T-helper 1 cell (primary cell): ENCODE measurements at regions not wholly inside any gene's neighbourhood (a gene's known extent, or its start where the extent isn't known, plus 50 kb on each side); places are given as distances from the start of the nearest gene placed in this dataset.

Experiments used
- DNase-seq, 5 donors: peaks; one replicate each; pipeline ENCODE4 v3.0.0-alpha.2; 2012 to 2020

DNA sequence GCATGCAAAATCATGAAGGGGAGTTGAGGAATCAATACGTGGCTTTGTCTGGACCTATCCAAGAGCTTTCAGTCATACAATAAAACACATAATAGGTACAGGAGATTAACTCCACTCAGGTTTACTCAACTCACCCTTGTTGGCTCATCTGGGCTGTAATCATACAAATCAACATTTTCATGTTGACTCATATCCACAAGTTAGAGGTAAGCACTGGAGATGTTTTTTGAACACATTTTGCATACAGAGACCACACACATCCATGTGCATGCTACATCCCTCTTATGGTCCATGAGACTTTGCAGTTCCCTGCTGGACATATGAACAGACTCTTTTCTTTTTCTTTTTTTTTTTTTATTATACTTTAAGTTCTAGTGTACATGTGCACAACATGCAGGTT lies 336.9 kb upstream of the PIK3C3 start:
- no peak for DNase-seq

DNA sequence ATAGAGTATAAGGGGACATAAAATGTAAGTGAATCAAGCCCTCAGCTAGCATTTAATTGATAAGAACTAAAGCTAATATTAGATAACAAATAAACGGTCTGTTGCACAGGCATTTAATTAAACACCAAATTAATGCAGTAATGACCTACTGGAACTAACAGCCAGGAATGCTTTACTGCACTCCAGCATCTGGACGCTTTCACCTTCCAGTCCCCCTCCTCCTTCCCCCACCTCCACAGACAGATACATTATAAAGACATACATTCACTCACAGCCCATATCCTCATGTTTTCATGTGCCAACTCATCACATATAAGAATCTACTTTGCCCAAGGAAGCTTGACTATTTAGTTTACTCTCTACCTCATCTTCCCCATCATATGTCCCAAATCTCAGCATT lies 337.4 kb upstream of the PIK3C3 start:
- DNase-seq, result no peak

GRCh38 chr18:41613003-41613609 lies 341.9 kb upstream of the PIK3C3 start:
- DNase-seq, result no peak

DNA sequence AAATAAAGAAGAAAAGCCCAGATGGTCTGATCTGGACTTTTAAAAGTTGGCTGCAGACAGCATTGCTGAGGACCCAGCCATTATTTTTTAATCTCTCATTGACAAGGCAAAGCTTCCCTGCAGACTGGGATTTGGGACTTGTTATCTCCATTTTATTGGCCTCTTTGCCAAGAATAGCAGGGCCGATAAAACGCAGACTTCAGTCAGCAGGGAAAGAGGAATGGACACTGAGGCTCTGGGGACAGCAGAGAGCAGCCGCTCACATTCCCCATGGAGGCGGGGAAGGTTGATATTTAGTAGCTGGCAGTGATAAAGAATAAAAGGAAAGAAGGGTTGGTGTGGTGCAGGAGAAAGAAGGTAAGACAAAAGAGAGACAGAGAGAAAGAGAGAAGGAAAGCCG lies 350.1 kb upstream of the PIK3C3 start:
- DNase-seq, result no peak

DNA sequence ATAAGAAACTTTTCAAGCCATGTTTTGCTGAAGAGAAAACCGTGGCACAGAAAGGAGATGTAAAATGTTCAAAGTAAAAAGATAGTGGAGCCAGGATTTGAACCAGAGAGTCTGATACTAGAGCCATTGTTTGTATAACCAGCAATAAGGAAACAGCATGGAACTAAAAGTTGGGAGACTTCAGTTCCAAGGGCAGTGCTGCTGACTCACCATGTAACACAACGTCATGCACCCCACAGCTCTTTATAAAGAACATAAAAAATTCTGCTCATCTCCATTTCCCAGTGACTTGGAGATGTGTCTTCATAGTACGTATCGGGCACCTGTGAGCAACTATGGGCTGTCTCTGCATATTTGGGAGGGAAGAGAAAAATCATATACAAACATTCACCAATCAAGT lies 353.0 kb upstream of the PIK3C3 start:
- no peak for DNase-seq

- no peak for DNase-seq
Observed at GRCh38 chr18:41600693-41601391, 354.2 kb upstream of the PIK3C3 start.

GRCh38 chr18:41599466-41599865 lies 355.6 kb upstream of the PIK3C3 start:
- DNase-seq, result no peak

DNA sequence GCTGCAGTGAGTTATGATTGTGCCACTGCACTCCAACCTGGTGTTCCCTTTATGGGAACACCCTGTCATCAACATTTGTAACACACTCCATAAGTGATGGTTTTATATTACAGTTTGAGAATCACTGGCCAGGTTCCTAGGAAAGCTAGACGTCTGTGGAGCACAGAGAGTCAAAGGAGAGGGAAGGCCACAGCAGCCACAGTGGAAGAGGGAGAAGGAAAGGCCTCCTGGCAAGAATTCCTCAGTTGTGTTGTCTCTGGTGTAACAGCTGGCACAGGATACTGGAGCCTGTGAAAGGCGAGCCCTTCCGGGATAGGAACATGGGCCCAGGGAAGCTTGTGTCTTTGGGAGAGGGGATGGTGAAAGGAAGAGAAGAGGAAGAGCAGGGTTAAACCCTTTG lies 360.5 kb upstream of the PIK3C3 start:
- no peak for DNase-seq

DNA sequence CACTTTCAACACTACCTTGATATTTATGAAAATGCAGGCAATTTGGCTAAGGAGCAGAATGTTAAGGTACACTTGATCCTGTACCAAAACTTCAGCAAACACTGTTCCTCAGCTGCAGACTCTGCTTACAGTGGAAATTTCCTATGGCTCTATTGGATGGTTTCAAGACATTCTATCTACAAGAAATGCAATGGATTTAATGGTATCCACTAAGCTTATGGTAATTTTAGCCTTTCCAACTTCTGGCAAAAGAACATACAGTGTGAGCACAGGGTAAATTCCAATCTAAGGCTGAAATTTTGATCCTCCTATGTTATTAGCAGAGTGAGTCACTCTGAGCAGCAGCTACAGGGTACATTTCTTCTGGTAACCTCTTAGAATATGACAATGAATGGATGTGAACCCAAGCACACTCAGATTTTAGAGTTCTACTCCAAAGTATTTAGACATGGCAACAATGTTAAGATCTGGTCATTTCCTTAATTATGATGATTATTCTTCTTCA lies 361.8 kb upstream of the PIK3C3 start:
- DNase-seq, result no peak

- no peak for DNase-seq
Observed at GRCh38 chr18:41587976-41588375, 367.1 kb upstream of the PIK3C3 start.

GRCh38 chr18:41585512-41585911 lies 369.5 kb upstream of the PIK3C3 start:
- no peak for DNase-seq

DNA sequence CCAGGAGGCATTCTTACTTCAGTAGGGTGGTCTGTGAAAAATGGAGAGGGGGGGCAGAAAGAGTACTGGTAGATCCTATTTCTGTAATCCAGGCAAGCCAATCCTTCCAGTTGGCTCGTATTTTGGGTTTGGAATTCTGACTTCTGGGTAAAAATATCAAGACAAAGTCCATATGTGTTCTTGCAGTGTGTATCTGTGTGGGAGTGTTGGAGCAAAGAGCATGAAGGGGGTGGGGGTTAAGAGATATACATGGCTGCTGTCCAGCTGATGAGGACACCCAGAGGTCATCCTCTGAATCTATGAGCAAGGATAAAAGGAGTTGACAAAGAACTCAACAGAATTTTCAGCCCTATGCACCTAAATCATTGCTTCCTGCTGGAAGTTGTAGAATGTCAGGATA lies 375.8 kb upstream of the PIK3C3 start:
- no peak for DNase-seq

DNA sequence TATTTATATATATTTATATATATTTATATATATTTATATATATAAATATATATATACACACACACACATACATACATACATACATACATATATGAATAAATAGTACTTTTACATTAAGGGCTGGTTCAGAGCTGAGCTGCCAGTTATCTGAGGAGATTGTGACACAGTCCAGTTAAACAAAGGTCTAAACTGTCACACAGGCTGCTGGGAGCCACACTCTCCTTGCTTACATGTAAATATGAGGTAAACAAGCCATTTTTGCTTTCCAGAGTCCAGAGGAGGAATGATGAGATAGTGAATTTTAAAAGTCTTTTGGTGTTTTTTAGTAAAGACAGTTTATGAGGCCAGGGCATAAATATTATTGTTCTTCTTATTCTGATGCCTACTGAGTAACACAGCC lies 377.5 kb upstream of the PIK3C3 start:
- DNase-seq, result no peak

DNA sequence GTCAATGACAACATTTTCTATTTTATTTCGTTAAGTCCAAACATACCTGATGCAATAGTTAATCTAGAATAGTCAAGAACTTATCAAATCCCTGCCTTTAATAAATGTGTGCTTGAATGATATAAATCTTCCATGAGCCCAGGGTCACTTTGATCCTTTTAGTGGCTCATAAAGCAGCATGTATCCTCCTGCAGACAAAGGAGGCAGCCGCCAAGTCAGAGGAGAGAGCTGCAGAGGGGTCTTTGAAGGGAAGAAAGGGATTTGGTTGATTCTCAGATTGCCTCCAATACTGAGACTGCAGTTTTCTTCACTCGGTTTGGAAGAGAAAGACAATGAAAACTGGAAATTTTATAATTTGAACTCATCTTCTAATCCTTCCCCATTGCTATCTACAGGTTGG lies 378.4 kb upstream of the PIK3C3 start:
- no peak for DNase-seq

- no peak for DNase-seq
Observed at GRCh38 chr18:41569867-41570266, 385.2 kb upstream of the PIK3C3 start.

- no peak for DNase-seq
Observed at GRCh38 chr18:41561961-41562360, 393.1 kb upstream of the PIK3C3 start.

DNA sequence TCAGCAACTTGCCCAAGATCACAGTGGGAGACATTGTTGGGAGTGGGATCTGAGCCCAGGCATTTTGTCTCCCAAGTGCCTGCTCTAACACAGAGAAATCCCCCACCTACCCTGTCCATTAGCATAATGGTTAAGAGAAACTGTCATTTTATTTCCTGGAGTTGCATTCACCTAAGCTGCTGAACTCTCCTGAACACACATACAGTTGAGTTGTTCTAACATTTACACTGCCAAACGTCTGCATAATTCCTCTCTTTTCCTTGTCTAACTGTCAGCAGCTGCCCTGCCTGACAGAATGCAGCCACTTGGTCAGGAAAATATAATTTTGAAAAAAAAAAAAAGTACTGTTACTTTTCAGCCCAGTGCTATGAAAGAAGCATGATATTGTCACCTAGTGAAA lies 396.3 kb upstream of the PIK3C3 start:
- DNase-seq, result no peak

- DNase-seq, result no peak
Observed at GRCh38 chr18:41553716-41554115, 401.3 kb upstream of the PIK3C3 start.

GRCh38 chr18:41548521-41549260 lies 406.3 kb upstream of the PIK3C3 start:
- DNase-seq, result no peak

DNA sequence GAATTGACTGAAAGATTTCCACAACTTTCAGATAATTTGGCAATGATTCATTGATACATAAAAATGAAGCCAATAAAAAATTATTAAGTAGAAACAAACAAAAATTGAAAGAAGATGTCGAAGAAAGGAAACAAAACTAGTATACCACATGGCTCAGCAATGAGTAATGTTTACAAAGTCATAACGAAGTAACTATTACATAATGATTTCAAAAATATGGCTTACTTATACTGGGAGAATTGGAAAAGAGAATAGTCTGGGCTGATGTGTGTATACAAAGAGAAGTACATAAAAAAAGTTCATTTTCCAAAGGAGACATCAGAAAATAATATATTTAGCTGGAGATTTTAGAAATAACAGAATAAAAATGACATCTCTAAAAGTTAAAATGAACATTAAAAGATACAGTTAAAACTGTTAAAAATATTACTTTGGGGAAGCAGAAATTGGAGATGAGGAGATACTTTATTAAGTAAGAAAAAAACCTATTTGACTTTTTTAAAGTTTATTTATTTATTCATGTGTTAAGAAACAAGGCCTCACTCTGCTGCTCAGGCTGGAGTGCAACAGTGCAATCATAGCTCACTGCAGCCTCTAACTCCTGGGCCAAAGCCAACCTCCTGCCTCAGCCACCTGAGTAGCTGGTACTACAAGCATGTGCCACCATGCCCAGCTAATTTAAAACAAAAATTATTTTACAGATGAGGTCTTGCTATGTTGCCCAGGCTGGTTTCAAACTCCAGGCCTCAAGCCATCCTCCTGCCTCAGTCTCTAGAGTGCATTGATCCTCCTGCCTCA lies 409.7 kb upstream of the PIK3C3 start:
- no peak for DNase-seq

DNA sequence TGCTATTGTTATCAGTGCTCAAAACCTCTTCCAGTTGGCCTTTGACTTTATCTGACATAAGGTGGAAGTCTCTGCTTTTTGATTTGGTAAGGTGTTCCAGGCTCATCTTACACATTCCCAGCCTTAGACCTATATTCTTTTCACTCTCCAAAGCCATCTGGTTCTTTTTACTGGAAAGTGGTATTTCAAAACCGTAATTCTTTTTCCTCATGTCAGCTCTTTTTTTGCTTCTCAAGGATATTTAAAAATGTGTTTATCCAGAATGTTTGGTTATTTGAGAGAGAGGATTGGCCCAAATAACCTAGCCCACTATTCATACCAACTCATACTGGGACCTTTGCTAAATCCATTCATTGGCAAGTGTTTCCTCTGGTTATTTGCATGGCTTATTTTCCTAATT lies 411.2 kb upstream of the PIK3C3 start:
- no peak for DNase-seq

DNA sequence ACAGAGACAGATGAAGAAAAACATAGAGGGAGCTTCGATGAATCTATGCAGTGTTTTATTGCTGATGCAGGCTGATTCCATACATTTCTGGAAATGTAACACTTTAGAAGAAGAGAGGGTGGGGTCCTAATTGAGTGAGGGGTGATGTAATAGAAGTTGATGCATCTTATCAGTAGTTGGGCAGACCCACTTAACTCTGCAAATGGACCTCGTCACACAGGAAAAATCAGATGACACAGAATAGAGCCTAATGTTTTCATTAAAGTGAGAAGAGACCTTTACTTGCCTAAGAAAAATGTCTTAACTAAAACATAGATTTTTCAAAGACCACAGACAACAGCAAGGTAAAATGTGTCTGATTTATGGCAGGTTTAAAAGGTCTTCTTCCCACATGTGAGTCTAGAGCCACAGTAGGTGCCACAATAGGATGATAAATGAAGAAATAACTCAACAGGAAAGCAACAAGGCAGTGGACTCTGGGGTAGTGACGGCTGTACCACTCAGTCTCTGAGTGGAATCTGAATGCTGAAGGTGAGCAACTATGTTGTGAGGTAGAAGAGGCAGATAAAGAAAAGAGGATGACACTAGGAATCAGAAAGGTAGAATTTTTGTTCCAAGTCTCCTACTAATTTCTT lies 414.7 kb upstream of the PIK3C3 start:
- DNase-seq, result no peak

DNA sequence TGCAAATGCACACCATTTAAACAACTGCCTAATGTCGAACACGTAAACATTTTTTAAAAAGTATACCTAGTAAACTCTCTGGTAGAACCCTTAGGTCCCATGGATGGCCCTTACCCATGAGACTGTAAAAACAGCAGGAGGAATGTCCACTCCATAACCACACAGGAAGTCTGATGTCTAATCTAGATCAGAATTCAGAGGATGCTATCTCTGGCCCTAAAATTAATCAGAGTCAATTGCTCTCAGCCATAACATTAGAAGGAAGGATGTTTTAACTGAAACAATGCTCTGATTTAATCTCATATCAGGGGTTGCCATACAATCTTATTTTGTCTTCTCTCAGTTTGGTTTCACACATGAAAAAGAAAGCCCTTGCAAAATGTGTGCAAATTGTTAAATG lies 416.3 kb upstream of the PIK3C3 start:
- no peak for DNase-seq
